B cell (primary cell): ENCODE measurements at regions not wholly inside any gene's neighbourhood (a gene's known extent, or its start where the extent isn't known, plus 50 kb on each side); places are given as distances from the start of the nearest gene placed in this dataset.

Experiments
- ATAC-seq: fragments of 200-7000 bp; cut with Tn5 transposase; one replicate; pipeline ENCODE4 v1.10.0; 2021; ENCODE audit warnings: low read depth, mild to moderate bottlenecking, moderate number of reproducible peaks, moderate library complexity
- CTCF ChIA-PET: fragments of 350-600 bp; sonication (Branson Sonifier 250); formaldehyde crosslinking; loops from one replicate; lab custom pipeline; 2021; ENCODE audit warnings: antibody characterized with exemption, inconsistent platforms; lab: Charles Lee
- POLR2A ChIA-PET: fragments of 350-600 bp; sonication (Branson Sonifier 250); formaldehyde crosslinking; loops from one replicate; lab custom pipeline; 2021; ENCODE audit warnings: antibody characterized with exemption; lab: Charles Lee
- DNase-seq: peaks from one replicate; pipeline ENCODE4 v3.0.0; 2013
- H2AFZ ChIP-seq: 2 replicates; pipeline ENCODE4 v1.6.1; 2012; ENCODE audit warnings: mild to moderate bottlenecking, low read depth, low read length; ENCODE audit not compliant: insufficient read depth, poor library complexity, severe bottlenecking
- H3K27ac ChIP-seq, 2 donors: 1 replicate in 1 of 2; 2 replicates in 1 of 2; pipeline ENCODE4 v1.5.1; 2012 to 2013; ENCODE audit warnings: low read length in 2 of 2, mild to moderate bottlenecking in 2 of 2, moderate library complexity in 1 of 2
- H3K27me3 ChIP-seq, 4 experiments: fragments of 200-600 bp in 1 of 4; sonication (generic) in 1 of 4; replicated peaks in 1 of 4; 1 replicate in 2 of 4; 2 replicates in 2 of 4; pipeline versions ENCODE4 v1.6.1 to v1.7.0; 2013 to 2016; ENCODE audit warnings: low read length in 3 of 4, mild to moderate bottlenecking in 2 of 4, mixed read lengths in 1 of 4, moderate library complexity in 1 of 4; ENCODE audit not compliant: insufficient read depth in 4 of 4, control insufficient read depth in 3 of 4; ENCODE audit errors: control extremely low read depth in 1 of 4
- H3K36me3 ChIP-seq, 2 experiments: replicated peaks in 1 of 2; 1 replicate in 1 of 2; 2 replicates in 1 of 2; pipeline versions ENCODE4 v1.6.1 to v1.7.1; 2013; ENCODE audit warnings: low read length in 1 of 2; ENCODE audit not compliant: insufficient read depth in 2 of 2, control insufficient read depth in 1 of 2; ENCODE audit errors: control extremely low read depth in 1 of 2, extremely low read depth in 1 of 2
- H3K4me1 ChIP-seq, 2 donors: fragments of 200-600 bp in 1 of 2; sonication (generic) in 1 of 2; 1 replicate in 1 of 2; 2 replicates in 1 of 2; pipeline versions ENCODE4 v1.5.1 to v1.6.1; 2013 to 2017; ENCODE audit warnings: low read length in 2 of 2; ENCODE audit not compliant: control insufficient read depth in 2 of 2, insufficient read depth in 2 of 2
- H3K4me2 ChIP-seq: replicated peaks from 2 replicates; pipeline ENCODE3; 2012; ENCODE audit warnings: mild to moderate bottlenecking, low read depth, low read length; ENCODE audit not compliant: poor library complexity, severe bottlenecking
- H3K4me3 ChIP-seq, 5 experiments: fragments of 200-600 bp in 1 of 5; sonication (generic) in 1 of 5; 1 replicate in 3 of 5; 2 replicates in 2 of 5; pipeline versions ENCODE4 v1.5.1 to v1.7.0; 2011 to 2016; ENCODE audit warnings: low read length in 4 of 5, mild to moderate bottlenecking in 4 of 5, low read depth in 2 of 5, control low read depth in 1 of 5, moderate library complexity in 1 of 5; ENCODE audit not compliant: insufficient read depth in 1 of 5; ENCODE audit errors: control extremely low read depth in 1 of 5, extremely low read depth in 1 of 5
- H3K79me2 ChIP-seq: fragments of 200-600 bp; sonication (generic); one replicate; pipeline ENCODE4 v1.6.0; 2016; ENCODE audit warnings: low read length; ENCODE audit not compliant: control insufficient read depth, insufficient read depth
- H3K9ac ChIP-seq: fragments of 200-600 bp; sonication (generic); 2 replicates; pipeline ENCODE4 v1.6.1; 2017; ENCODE audit warnings: mild to moderate bottlenecking, low read length, moderate library complexity
- H3K9me3 ChIP-seq, 3 donors: one replicate each; pipeline versions ENCODE4 v1.6.1 to v1.7.1; 2013; ENCODE audit warnings: low read length in 2 of 3; ENCODE audit not compliant: control insufficient read depth in 2 of 3, insufficient read depth in 1 of 3; ENCODE audit errors: control extremely low read depth in 1 of 3
- H4K20me1 ChIP-seq: 2 replicates; pipeline ENCODE4 v1.6.0; 2012; ENCODE audit warnings: mild to moderate bottlenecking, low read length; ENCODE audit not compliant: insufficient read depth, control insufficient read depth, poor library complexity, severe bottlenecking
- H3K27ac Mint-ChIP-seq: one replicate; pipeline ENCODE4 v1.8.0; 2021; ENCODE audit warnings: mixed read lengths
- H3K27me3 Mint-ChIP-seq: one replicate; pipeline ENCODE4 v1.8.0; 2021; ENCODE audit warnings: mixed read lengths
- H3K4me1 Mint-ChIP-seq: one replicate; pipeline ENCODE4 v1.8.0; 2021; ENCODE audit warnings: mixed read lengths
- H3K4me3 Mint-ChIP-seq: one replicate; pipeline ENCODE4 v1.8.0; 2021; ENCODE audit warnings: mixed read lengths
- H3K9me3 Mint-ChIP-seq: one replicate; pipeline ENCODE4 v1.8.0; 2022; ENCODE audit warnings: mixed read lengths; ENCODE audit not compliant: insufficient read depth
- CTCF ChIP-seq: fragments of 200-600 bp; IDR thresholded peaks from one replicate; pipeline ENCODE4 v1.8.0; 2022; ENCODE audit warnings: antibody characterized with exemption, mild to moderate bottlenecking
- EZH2 ChIP-seq: IDR thresholded peaks from 2 replicates; pipeline ENCODE4 v1.6.1; 2012; ENCODE audit warnings: borderline replicate concordance, low read depth, mild to moderate bottlenecking, moderate library complexity, low read length; ENCODE audit not compliant: insufficient read depth, poor library complexity, severe bottlenecking
- WGBS: methylation state at CpG from one replicate; pipeline ENCODE4 v1.1.5; 2013; ENCODE audit warnings: missing lambda C conversion rate; ENCODE audit not compliant: insufficient coverage; 5-methylcytosine and 5-hydroxymethylcytosine counted together
- intact Hi-C: fragments of 100-400 bp; cut with micrococcal nuclease; formaldehyde crosslinking; loops from one replicate; pipeline ENCODE4 v1.10.0; 2022

DNA sequence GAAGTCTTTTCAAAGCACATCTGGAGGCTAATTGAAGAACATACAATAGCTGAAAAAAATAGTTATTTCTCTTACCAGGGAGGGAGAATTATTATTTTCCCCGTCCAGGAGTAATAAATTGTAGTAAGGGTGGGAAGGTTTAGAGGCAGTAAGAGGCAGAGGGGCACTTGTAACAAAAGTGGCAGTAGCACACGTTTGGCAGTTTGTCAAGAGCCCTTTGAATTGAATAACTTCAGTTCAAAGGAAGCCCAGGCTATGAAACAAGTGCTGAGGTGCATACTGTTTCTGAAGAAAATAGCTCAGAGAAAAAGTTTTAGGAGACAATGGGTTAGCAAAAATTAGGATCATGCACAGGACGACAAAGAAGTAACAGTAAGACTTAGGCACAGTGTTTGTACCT, 451.3 kb downstream of the LRRC70 start:
- WGBS = 56% methylated on average over 3 of the region's 3 CpGs
- H3K4me1 ChIP-seq = no peaks in the 10 kb centered on the region
- no peak overlapping the region for H3K27ac Mint-ChIP-seq

DNA sequence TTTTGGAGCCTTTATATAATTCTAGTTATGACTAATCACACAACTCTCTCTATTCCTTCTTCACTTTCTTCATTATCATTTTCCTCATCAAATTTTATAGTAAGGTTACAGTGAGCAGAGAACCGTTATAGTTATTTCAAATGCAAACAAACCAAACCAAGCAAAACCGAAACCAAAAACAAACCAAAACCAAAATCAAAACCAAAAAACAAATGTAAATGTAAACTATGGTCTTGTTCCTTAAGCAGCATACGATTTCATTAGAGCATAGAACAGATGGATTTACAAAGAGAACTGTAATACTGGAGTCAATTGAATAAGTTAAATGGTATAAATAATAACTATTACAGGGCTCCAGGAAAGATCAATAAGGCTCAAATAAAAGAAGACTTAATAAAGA, 447.1 kb downstream of the LRRC70 start:
- H3K4me3 ChIP-seq = no peak overlapping the region
- TF ChIP-seq CTCF (no peak), EZH2 (no peak)
- no CpG with 5 or more reads among the region's 3 CpGs for WGBS
- no peak overlapping the region for H3K27ac Mint-ChIP-seq
- no peaks in the 10 kb centered on the region for H3K27me3 Mint-ChIP-seq
- ChIA-PET POLR2A (no interaction called here), CTCF (no interaction called here)
- H3K9ac ChIP-seq = no peak overlapping the region
- no peaks in the 10 kb centered on the region for H3K79me2 ChIP-seq
- no peaks in the 10 kb centered on the region for H3K4me1 ChIP-seq
- H3K36me3 ChIP-seq = no peaks in the 10 kb centered on the region
- H3K9me3 ChIP-seq = peaks cover 0 to 3% (median 0%) of the 10 kb centered on the region in 3 donors
- no peak for ATAC-seq
- H3K27me3 ChIP-seq = no peaks in the 10 kb centered on the region
- no peaks in the 10 kb centered on the region for H4K20me1 ChIP-seq
- no peak for DNase-seq
- H3K27ac ChIP-seq = no peak overlapping the region
- H3K4me3 Mint-ChIP-seq = no peak overlapping the region
- no peak overlapping the region for H2AFZ ChIP-seq
- no peaks in the 10 kb centered on the region for H3K9me3 Mint-ChIP-seq
- no peaks in the 10 kb centered on the region for H3K4me1 Mint-ChIP-seq
- intact Hi-C loops = no loop called here
- no peak overlapping the region for H3K4me2 ChIP-seq

More for the DNA sequence above, 451.3 kb downstream of the LRRC70 start:
- Histone ChIP-seq H3K27me3 (no peaks in the 10 kb centered on the region), H4K20me1 (no peaks in the 10 kb centered on the region), H3K9me3 (peaks cover 2 to 19% (median 18%) of the 10 kb centered on the region in 3 donors), H3K4me3 (no peak overlapping the region), H3K36me3 (no peaks in the 10 kb centered on the region), H3K9ac (no peak overlapping the region), H2AFZ (no peak overlapping the region), H3K27ac (no peak overlapping the region), H3K4me2 (no peak overlapping the region), H3K79me2 (no peaks in the 10 kb centered on the region)
- TF ChIP-seq EZH2 (no peak), CTCF (no peak)
- H3K4me3 Mint-ChIP-seq = no peak overlapping the region
- ChIA-PET CTCF (no interaction called here), POLR2A (no interaction called here)
- intact Hi-C loops = no loop called here
- ATAC-seq = no peak
- H3K4me1 Mint-ChIP-seq = no peaks in the 10 kb centered on the region
- no peak for DNase-seq
- H3K27me3 Mint-ChIP-seq = no peaks in the 10 kb centered on the region
- peaks cover 14% of the 10 kb centered on the region for H3K9me3 Mint-ChIP-seq
